ENCODE measurements at regions not wholly inside any gene's neighbourhood (a gene's known extent, or its start where the extent isn't known, plus 50 kb on each side); places are given as distances from the start of the nearest gene placed in this dataset.

DNA sequence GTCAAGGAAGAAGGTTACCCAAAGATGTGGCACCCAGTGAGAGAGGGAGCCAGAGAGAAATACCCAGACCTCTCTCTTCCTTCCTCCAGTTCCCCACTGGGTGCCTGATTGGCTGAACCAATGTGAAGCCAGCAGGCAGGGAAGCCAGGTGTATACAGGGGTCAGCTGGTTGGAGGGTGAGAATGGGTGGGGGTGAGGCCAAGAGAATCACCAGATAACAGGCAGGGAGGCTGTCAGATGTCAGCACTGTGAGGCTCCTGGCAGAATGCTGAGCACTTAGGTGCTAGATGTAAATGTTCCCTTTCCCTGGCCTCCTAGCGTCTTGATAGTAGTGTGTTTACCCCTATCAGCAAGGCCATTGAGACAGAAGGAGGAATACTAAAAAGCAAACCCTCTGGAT, 104.0 kb upstream of the MGAT5 start:
- H2BK5ac ChIP-seq (ENCODE audit: insufficient read length, low read length) = no peak overlapping the region
- H2AK5ac ChIP-seq (ENCODE audit: insufficient read length, low read length) = no peak overlapping the region
- no peak overlapping the region for H3K9ac ChIP-seq (ENCODE audit: extremely low read depth, insufficient read length, low read length)
- Mint-ChIP-seq H3K27me3 (ENCODE audit: low read depth) (no peaks in the 10 kb centered on the region; the same call in 1 of the 2 replicates), H3K4me1 (peaks cover 41 to 43% of the 10 kb centered on the region in 2 experiments), H3K27ac (peak overlapping the region in 2 of 3 experiments; percentile 19 to 45; a peak in 3 of 7 replicates), H3K4me3 (no peak overlapping the region; a peak in 1 of 5 replicates), H3K9me3 (peaks cover 0 to 4% of the 10 kb centered on the region in 2 experiments; a peak in 2 of 5 replicates), H3K36me3 (ENCODE audit: insufficient read depth in 1 of 3, low read depth in 3 of 3) (peaks cover 2 to 18% (median 6%) of the 10 kb centered on the region in 3 experiments; a peak in 5 of 7 replicates)
- WGBS (ENCODE audit: extremely low coverage, insufficient read length, low lambda C conversion rate) = no CpG with 5 or more reads among the region's 1 CpG
- no peak overlapping the region for H3K4me2 ChIP-seq (ENCODE audit: insufficient read depth, insufficient read length, low read length)
- no peak overlapping the region for H3K27ac ChIP-seq (ENCODE audit: insufficient read length, low read depth, low read length)
- no peak overlapping the region for H3K56ac ChIP-seq (ENCODE audit: insufficient read length, low read depth, low read length)
- no peak overlapping the region for H2BK12ac ChIP-seq (ENCODE audit: insufficient read length, low read depth, low read length)
- no peak for DNase-seq
- H2BK120ac ChIP-seq (ENCODE audit: low read depth, low read length, poor library complexity, severe bottlenecking) = no peak overlapping the region
- no peak overlapping the region for H3K14ac ChIP-seq (ENCODE audit: insufficient read depth, low read length)
- H2BK15ac ChIP-seq (ENCODE audit: low read depth, low read length) = no peak overlapping the region
- H2AFZ ChIP-seq (ENCODE audit: low read length) = no peak overlapping the region
- H4K5ac ChIP-seq (ENCODE audit: insufficient read length, low read depth, low read length) = no peak overlapping the region
- H3K18ac ChIP-seq (ENCODE audit: insufficient read length, low read depth, low read length) = no peak overlapping the region
- no peaks in the 10 kb centered on the region for H3K27me3 ChIP-seq (ENCODE audit: insufficient read depth, low read length)
- TF ChIP-seq, protein P1, sequence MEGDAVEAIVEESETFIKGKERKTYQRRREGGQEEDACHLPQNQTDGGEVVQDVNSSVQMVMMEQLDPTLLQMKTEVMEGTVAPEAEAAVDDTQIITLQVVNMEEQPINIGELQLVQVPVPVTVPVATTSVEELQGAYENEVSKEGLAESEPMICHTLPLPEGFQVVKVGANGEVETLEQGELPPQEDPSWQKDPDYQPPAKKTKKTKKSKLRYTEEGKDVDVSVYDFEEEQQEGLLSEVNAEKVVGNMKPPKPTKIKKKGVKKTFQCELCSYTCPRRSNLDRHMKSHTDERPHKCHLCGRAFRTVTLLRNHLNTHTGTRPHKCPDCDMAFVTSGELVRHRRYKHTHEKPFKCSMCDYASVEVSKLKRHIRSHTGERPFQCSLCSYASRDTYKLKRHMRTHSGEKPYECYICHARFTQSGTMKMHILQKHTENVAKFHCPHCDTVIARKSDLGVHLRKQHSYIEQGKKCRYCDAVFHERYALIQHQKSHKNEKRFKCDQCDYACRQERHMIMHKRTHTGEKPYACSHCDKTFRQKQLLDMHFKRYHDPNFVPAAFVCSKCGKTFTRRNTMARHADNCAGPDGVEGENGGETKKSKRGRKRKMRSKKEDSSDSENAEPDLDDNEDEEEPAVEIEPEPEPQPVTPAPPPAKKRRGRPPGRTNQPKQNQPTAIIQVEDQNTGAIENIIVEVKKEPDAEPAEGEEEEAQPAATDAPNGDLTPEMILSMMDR (conservative IDR thresholded peaks at IDR 0.05) = no peak
- no peak overlapping the region for H3K23ac ChIP-seq (ENCODE audit: insufficient read length, low read depth, low read length)
- H3K9me3 ChIP-seq (ENCODE audit: control insufficient read depth, low read depth, low read length) = no peaks in the 10 kb centered on the region
- H3K4me1 ChIP-seq (ENCODE audit: insufficient read depth, low read length) = no peaks in the 10 kb centered on the region; the same call in 1 of the 2 replicates
- H2BK20ac ChIP-seq (ENCODE audit: low read depth, low read length, poor library complexity, severe bottlenecking) = no peak overlapping the region
- H4K20me1 ChIP-seq (ENCODE audit: control insufficient read depth, insufficient read depth, insufficient read length) = no peaks in the 10 kb centered on the region
- no peak overlapping the region for H3T11ph ChIP-seq (ENCODE audit: low read length)
- peaks cover 6% of the 10 kb centered on the region for H3K79me1 ChIP-seq (ENCODE audit: insufficient read depth, low read depth, low read length, poor library complexity, severe bottlenecking)
- H3K79me2 ChIP-seq (ENCODE audit: insufficient read depth, low read length) = peaks cover 5% of the 10 kb centered on the region; the same call in 1 of the 2 replicates
- H3K4ac ChIP-seq (ENCODE audit: low read depth, low read length) = no peak overlapping the region
- no peaks in the 10 kb centered on the region for H3K23me2 ChIP-seq (ENCODE audit: insufficient read length, low read depth, low read length, poor library complexity, severe bottlenecking)
- H4K91ac ChIP-seq (ENCODE audit: insufficient read length, low read depth, low read length) = no peak overlapping the region
- H4K8ac ChIP-seq (replicated peaks; ENCODE audit: insufficient read length, low read depth, low read length) = no peak overlapping the region
